GM12878 (cell line): ENCODE measurements at regions not wholly inside any gene's neighbourhood (a gene's known extent, or its start where the extent isn't known, plus 50 kb on each side); places are given as distances from the start of the nearest gene placed in this dataset.

Experiments
- ATAC-seq: fragments of 200-7000 bp; cut with Tn5 transposase; 3 replicates; pipeline ENCODE4 v1.9.1; 2020; ENCODE audit warnings: mild to moderate bottlenecking, moderate library complexity
- BruUV-seq: library from RNA; stranded (reverse); fragments of 400-500 nt; replicated peaks from 2 replicates; lab custom pipeline; 2021; lab: Mats Ljungman, UMichigan
- CTCF ChIA-PET: fragments of 300-600 bp; sonication (Branson Sonifier 250); formaldehyde crosslinking; extraction: SDS; loops from one replicate; lab custom pipeline; 2021; ENCODE audit warnings: inconsistent platforms; lab: Yijun Ruan, JAX
- POLR2A ChIA-PET: fragments of 350-600 bp; formaldehyde crosslinking; extraction: SDS; loops from one replicate; lab custom pipeline; 2021; ENCODE audit warnings: inconsistent platforms; lab: Charles Lee
- RAD21 ChIA-PET: fragments of 300-600 bp; sonication (Branson Sonifier 250); formaldehyde crosslinking; loops from one replicate; lab custom pipeline; 2023; ENCODE audit warnings: antibody characterized with exemption; ENCODE audit not compliant: unreplicated experiment; lab: Charles Lee
- SMC1A ChIA-PET: fragments of 300-600 bp; sonication (Branson Sonifier 250); formaldehyde crosslinking; loops from one replicate; lab custom pipeline; 2023; ENCODE audit not compliant: unreplicated experiment, uncharacterized antibody; lab: Charles Lee
- DNase-seq: peaks from one replicate; pipeline ENCODE4 v3.0.0-alpha.2; 2011; ENCODE audit warnings: low read depth, low spot score
- FAIRE-seq: peaks from 3 replicates; lab custom pipeline; 2011; peaks lifted over from hg19 to GRCh38; lab: Jason Lieb, UNC
- H2AFZ ChIP-seq: 2 replicates; pipeline ENCODE4 v1.6.0; 2011; ENCODE audit warnings: low read depth, low read length, control low read depth; ENCODE audit not compliant: control insufficient read depth
- H3K27ac ChIP-seq: 2 replicates; pipeline ENCODE4 v1.5.1; 2011; ENCODE audit warnings: control low read depth; ENCODE audit not compliant: control insufficient read depth, insufficient read depth
- H3K27me3 ChIP-seq, 2 experiments: replicated peaks in 1 of 2; 2 replicates each; pipeline versions ENCODE4 v1.6.0 to v1.6.1; 2011; ENCODE audit warnings: low read length in 1 of 2; ENCODE audit not compliant: control insufficient read depth in 2 of 2, insufficient read depth in 2 of 2
- H3K36me3 ChIP-seq, 2 experiments: 2 replicates each; pipeline ENCODE4 v1.5.1; 2011; ENCODE audit warnings: low read length in 1 of 2; ENCODE audit not compliant: control insufficient read depth in 2 of 2, insufficient read depth in 2 of 2
- H3K4me1 ChIP-seq: 2 replicates; pipeline ENCODE4 v1.6.1; 2011; ENCODE audit warnings: mild to moderate bottlenecking, low read length, moderate library complexity, mixed read lengths; ENCODE audit not compliant: control insufficient read depth, insufficient read depth
- H3K4me2 ChIP-seq: 2 replicates; pipeline ENCODE4 v1.6.0; 2011; ENCODE audit warnings: control low read depth; ENCODE audit not compliant: control insufficient read depth, insufficient read depth
- H3K4me3 ChIP-seq: fragments of 200-600 bp; sonication (generic); 2 replicates; pipeline ENCODE4 v1.5.1; 2016
- H3K79me2 ChIP-seq: 2 replicates; pipeline ENCODE4 v1.6.0; 2011; ENCODE audit warnings: low read length; ENCODE audit not compliant: control insufficient read depth, insufficient read depth
- H3K9ac ChIP-seq: 2 replicates; pipeline ENCODE4 v1.8.0; 2011; ENCODE audit warnings: low read length, control low read depth, mixed read lengths; ENCODE audit not compliant: control insufficient read depth, insufficient read depth
- H3K9me3 ChIP-seq: replicated peaks from 3 replicates; pipeline ENCODE4 v1.5.1; 2011; ENCODE audit warnings: mild to moderate bottlenecking, low read length; ENCODE audit not compliant: control insufficient read depth, insufficient read depth
- H4K20me1 ChIP-seq: 2 replicates; pipeline ENCODE4 v1.6.0; 2011; ENCODE audit not compliant: control insufficient read depth, insufficient read depth
- CHD4 ChIP-seq: fragments of 200-600 bp; sonication (generic); IDR thresholded peaks from 2 replicates; pipeline ENCODE4 v1.6.1; 2016; ENCODE audit warnings: mild to moderate bottlenecking
- CUX1 ChIP-seq: IDR thresholded peaks from 2 replicates; pipeline ENCODE4 v1.6.1; 2012; ENCODE audit warnings: improper control_type of control experiment, low read depth, low read length; ENCODE audit not compliant: insufficient replicate concordance
- IKZF1 ChIP-seq: fragments of 450-650 bp; conservative IDR thresholded peaks from 2 replicates; pipeline ENCODE4 v1.6.1; 2017; ENCODE audit warnings: antibody characterized with exemption, mild to moderate bottlenecking
- IKZF2 ChIP-seq, 2 experiments: fragments of 450-650 bp; IDR thresholded peaks; 2 replicates each; pipeline ENCODE4 v1.6.1; 2017; ENCODE audit warnings: mild to moderate bottlenecking in 2 of 2, moderate library complexity in 2 of 2
- NFXL1 ChIP-seq: fragments of 450-650 bp; IDR thresholded peaks from 2 replicates; pipeline ENCODE4 v1.6.1; 2017; ENCODE audit warnings: antibody characterized with exemption, mild to moderate bottlenecking, borderline replicate concordance
- NR2F1 ChIP-seq: fragments of 450-650 bp; conservative IDR thresholded peaks from 2 replicates; pipeline ENCODE4 v1.6.1; 2017; ENCODE audit warnings: mild to moderate bottlenecking
- PAX8 ChIP-seq: fragments of 450-650 bp; IDR thresholded peaks from 2 replicates; pipeline ENCODE4 v1.6.1; 2017; ENCODE audit warnings: mild to moderate bottlenecking, moderate library complexity
- SMAD5 ChIP-seq: IDR thresholded peaks from 2 replicates; pipeline ENCODE4 v1.6.1; 2016; ENCODE audit warnings: antibody characterized with exemption, low read depth
- SPI1 ChIP-seq: IDR thresholded peaks from 2 replicates; pipeline ENCODE4 v1.6.1; 2011; ENCODE audit warnings: low read depth, mild to moderate bottlenecking, low read length, moderate library complexity, borderline replicate concordance; ENCODE audit not compliant: insufficient read depth
- ZBTB11 ChIP-seq: fragments of 450-650 bp; formaldehyde crosslinking; IDR thresholded peaks from 2 replicates; pipeline ENCODE4 v1.5.0; 2022; ENCODE audit warnings: mild to moderate bottlenecking, missing genetic modification characterization
- ZBTB33 ChIP-seq: fragments of 450-650 bp; IDR thresholded peaks from 2 replicates; pipeline ENCODE4 v1.6.1; 2017; ENCODE audit warnings: mild to moderate bottlenecking
- ZNF207 ChIP-seq: fragments of 450-650 bp; IDR thresholded peaks from 2 replicates; pipeline ENCODE4 v1.6.1; 2014; ENCODE audit warnings: antibody characterized with exemption, mild to moderate bottlenecking, borderline replicate concordance
- WGBS: methylation state at CpG from one replicate; pipeline ENCODE4 v1.1.6; 2016; ENCODE audit warnings: low lambda C conversion rate; ENCODE audit not compliant: insufficient replicate concordance, insufficient coverage; ENCODE audit errors: missing lambda C conversion rate; 5-methylcytosine and 5-hydroxymethylcytosine counted together
- in situ Hi-C: fragments of 300-500 bp; cut with MboI; formaldehyde crosslinking; loops from 9 replicates; pipeline ENCODE4 v1.14.3; 2018; ENCODE audit warnings: mixed read lengths
- intact Hi-C: fragments of 100-400 bp; cut with micrococcal nuclease; formaldehyde crosslinking; loops from one replicate; pipeline ENCODE4 v1.14.2; 2022; ENCODE audit not compliant: unreplicated experiment

GRCh38 chr2:102091908-102092307 is 50.6 kb upstream of the IL1R1 start (continued):
- TF ChIP-seq ZBTB11 (CRISPR knock-in tag) (no peak), CHD4 (no peak), PAX8 (no peak), SPI1 (no peak), IKZF2 (IDR thresholded peaks at IDR 0.05) (no peak)

DNA sequence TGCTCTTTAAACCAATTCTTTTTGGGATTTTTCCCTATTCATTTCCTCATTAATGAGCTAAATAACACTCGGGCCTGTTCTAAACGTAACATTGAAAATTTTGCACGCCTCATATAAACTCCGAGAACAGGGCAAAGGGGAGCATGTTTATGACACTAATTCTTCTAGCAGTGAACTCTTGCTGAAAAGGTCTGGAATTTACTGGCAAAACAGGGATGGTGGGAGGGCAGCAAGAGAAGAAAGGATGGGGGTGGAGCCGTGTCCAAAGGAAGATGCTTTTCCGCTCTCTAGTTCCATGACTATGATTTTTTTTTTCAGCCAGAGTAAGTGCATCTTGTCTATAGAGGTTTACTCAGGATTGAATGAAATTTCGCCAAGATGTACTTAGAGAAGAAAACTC is 50.0 kb upstream of the IL1R1 start:
- DNase-seq (no peak), ATAC-seq (no peak), FAIRE-seq (no peak)
- Histone ChIP-seq H3K4me3 (no peak overlapping the region), H3K4me2 (no peak overlapping the region), H3K9me3 (peaks cover 3% of the 10 kb centered on the region; the same call in 2 of the 3 replicates), H3K4me1 (no peaks in the 10 kb centered on the region), H2AFZ (no peak overlapping the region), H3K27ac (no peak overlapping the region), H3K79me2 (no peaks in the 10 kb centered on the region), H3K9ac (no peak overlapping the region), H4K20me1 (no peaks in the 10 kb centered on the region), H3K36me3 (no peaks in the 10 kb centered on the region), H3K27me3 (no peaks in the 10 kb centered on the region)
- SMC1A ChIA-PET = interaction anchor here (0.9 to 4.6 kb wide), 9 partner anchors 9 to 148 kb away, joined by 3 to 21 read pairs (median 4); no protein-coding TSS in a partner anchor
- TF ChIP-seq NFXL1 (no peak), ZBTB33 (no peak), SPI1 (no peak), CUX1 (no peak), IKZF1 (no peak), ZNF207 (no peak), SMAD5 (no peak), NR2F1 (no peak)
- POLR2A ChIA-PET = interaction anchor here (0.6 to 2.9 kb wide), 2 partner anchors 10 to 13 kb away, joined by 3 to 9 read pairs; no protein-coding TSS in a partner anchor
- RAD21 ChIA-PET = interaction anchor here (1.0 to 1.7 kb wide), 2 partner anchors 9 to 14 kb away, joined by 3 to 5 read pairs; no protein-coding TSS in a partner anchor
- whole genome bisulfite sequencing = 50% methylated on average over 7 of the region's 7 CpGs
- CTCF ChIA-PET = interaction anchor here (0.7 to 2.0 kb wide), 6 partner anchors 9 to 148 kb away, joined by 3 to 8 read pairs (median 4); no protein-coding TSS in a partner anchor
- BruUV-seq = no TSS peak
- intact Hi-C loops (no loop called here), in situ Hi-C loops (no loop called here)
